Fibroblast of mammary gland (primary cell): ENCODE measurements at regions not wholly inside any gene's neighbourhood (a gene's known extent, or its start where the extent isn't known, plus 50 kb on each side); places are given as distances from the start of the nearest gene placed in this dataset.

Source experiments
- DNase-seq: peaks from one replicate; pipeline ENCODE4 v3.0.0-alpha.2; 2010; ENCODE audit warnings: low read depth
- H3K4me3 ChIP-seq: 2 replicates; pipeline ENCODE4 v1.5.1; 2011; ENCODE audit warnings: low read depth, mild to moderate bottlenecking, low read length, moderate library complexity; ENCODE audit not compliant: control insufficient read depth
- CTCF ChIP-seq: conservative IDR thresholded peaks from 2 replicates; pipeline ENCODE4 v1.5.1; 2011; ENCODE audit warnings: low read depth, low read length, inconsistent platforms; ENCODE audit not compliant: control insufficient read depth, insufficient read depth

GRCh38 chr9:23590276-23591000 is 235.6 kb downstream of the ELAVL2 start:
- no peak for TF ChIP-seq CTCF
- no peak overlapping the region for H3K4me3 ChIP-seq
- DNase-seq, result no peak

- H3K4me3 ChIP-seq, result no peak overlapping the region
- DNase-seq, result no peak
- no peak for TF ChIP-seq CTCF
Measured at GRCh38 chr9:23594421-23594820, 231.6 kb downstream of the ELAVL2 start.

GRCh38 chr9:23596913-23597634 is 229.0 kb downstream of the ELAVL2 start:
- no peak for DNase-seq
- no peak for TF ChIP-seq CTCF
- H3K4me3 ChIP-seq, result no peak overlapping the region

GRCh38 chr9:23598994-23599393 is 227.0 kb downstream of the ELAVL2 start:
- no peak overlapping the region for H3K4me3 ChIP-seq
- DNase-seq, result no peak
- TF ChIP-seq CTCF, result no peak

- H3K4me3 ChIP-seq, result no peak overlapping the region
- no peak for DNase-seq
- no peak for TF ChIP-seq CTCF
Measured at GRCh38 chr9:23603311-23603710, 222.7 kb downstream of the ELAVL2 start.

- TF ChIP-seq CTCF, result no peak
- no peak overlapping the region for H3K4me3 ChIP-seq
- DNase-seq, result no peak
Measured at GRCh38 chr9:23606107-23606506, 219.9 kb downstream of the ELAVL2 start.
